ENCODE measurements at regions not wholly inside any gene's neighbourhood (a gene's known extent, or its start where the extent isn't known, plus 50 kb on each side); places are given as distances from the start of the nearest gene placed in this dataset.

GRCh38 chr7:25812086-25812850, 339.7 kb upstream of the NFE2L3 start:
- Mint-ChIP-seq H3K27me3 (peaks cover 29% of the 10 kb centered on the region), H3K36me3 (ENCODE audit: low read depth) (no peaks in the 10 kb centered on the region), H3K9me3 (peaks cover 5% of the 10 kb centered on the region), H3K4me3 (no peak overlapping the region), H3K27ac (no peak overlapping the region), H3K4me1 (no peaks in the 10 kb centered on the region)
- ATAC-seq (ENCODE audit: low read depth) (no peak), DNase-seq (no peak)
- POLR2A ChIA-PET: no interaction called here
- CTCF ChIA-PET: no interaction called here
- intact Hi-C loops (cut with micrococcal nuclease): no loop called here
- no peak for TF ChIP-seq CTCF (IDR thresholded peaks at IDR 0.05)

DNA sequence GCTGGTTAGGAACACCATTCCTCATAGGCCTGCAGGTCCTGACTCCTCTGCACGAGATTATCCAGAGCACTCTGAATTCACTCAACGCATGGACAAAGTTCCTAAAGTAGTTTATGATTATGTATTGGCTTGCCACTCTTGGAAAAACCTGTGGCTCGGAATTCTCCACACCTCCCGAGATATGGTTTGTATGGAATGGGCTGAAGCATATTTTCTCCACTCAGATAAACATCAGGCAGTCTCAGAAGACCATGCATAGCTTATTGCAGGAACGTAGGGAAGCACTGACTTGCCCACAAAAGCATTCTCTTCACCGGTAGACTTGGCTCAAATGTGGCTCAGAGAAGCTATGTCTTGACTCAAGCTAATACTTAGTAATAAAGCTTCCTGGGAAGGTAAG, 338.6 kb upstream of the NFE2L3 start:
- Mint-ChIP-seq H3K27ac (no peak overlapping the region), H3K9me3 (peaks cover 6% of the 10 kb centered on the region), H3K4me1 (no peaks in the 10 kb centered on the region), H3K27me3 (peaks cover 32% of the 10 kb centered on the region), H3K4me3 (no peak overlapping the region), H3K36me3 (ENCODE audit: low read depth) (no peaks in the 10 kb centered on the region)
- intact Hi-C loops (cut with micrococcal nuclease): no loop called here
- ChIA-PET POLR2A (no interaction called here), CTCF (no interaction called here)
- ATAC-seq (ENCODE audit: low read depth): no peak
- no peak for TF ChIP-seq CTCF (IDR thresholded peaks at IDR 0.05)
- DNase-seq: no peak

DNA sequence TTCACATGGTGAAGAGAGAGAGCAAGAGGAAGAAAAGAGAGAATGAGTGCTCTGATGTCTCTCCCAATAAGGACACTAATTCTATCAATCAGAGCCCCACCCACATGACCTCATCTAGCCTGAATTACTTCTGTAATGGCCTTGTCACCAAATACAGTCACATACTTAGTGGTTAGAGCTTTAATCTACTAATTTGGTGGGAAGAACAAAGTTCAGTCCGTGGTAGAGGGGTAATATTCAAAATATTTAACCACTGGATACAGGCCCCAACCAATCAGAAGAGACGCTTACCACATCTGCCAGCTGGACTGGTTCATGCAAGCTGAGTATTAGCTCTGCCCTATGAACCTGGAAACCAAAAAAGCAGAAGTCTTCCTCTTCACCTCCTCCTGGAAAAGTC, 336.3 kb upstream of the NFE2L3 start:
- Mint-ChIP-seq H3K4me1 (no peaks in the 10 kb centered on the region), H3K36me3 (ENCODE audit: low read depth) (no peaks in the 10 kb centered on the region), H3K4me3 (no peak overlapping the region), H3K27ac (no peak overlapping the region), H3K9me3 (peaks cover 6% of the 10 kb centered on the region), H3K27me3 (peaks cover 35% of the 10 kb centered on the region)
- CTCF ChIA-PET: no interaction called here
- DNase-seq: no peak
- no peak for ATAC-seq (ENCODE audit: low read depth)
- no peak for TF ChIP-seq CTCF (IDR thresholded peaks at IDR 0.05)
- POLR2A ChIA-PET: no interaction called here
- intact Hi-C loops (cut with micrococcal nuclease): no loop called here

- CTCF ChIA-PET: no interaction called here
- no peaks in the 10 kb centered on the region for H3K36me3 Mint-ChIP-seq (ENCODE audit: low read depth)
- no peak overlapping the region for H3K27ac Mint-ChIP-seq
- POLR2A ChIA-PET: no interaction called here
- peaks cover 6% of the 10 kb centered on the region for H3K9me3 Mint-ChIP-seq
- intact Hi-C loops (cut with micrococcal nuclease): no loop called here
- no peak overlapping the region for H3K4me3 Mint-ChIP-seq
- no peaks in the 10 kb centered on the region for H3K4me1 Mint-ChIP-seq
- H3K27me3 Mint-ChIP-seq: peaks cover 36% of the 10 kb centered on the region
- no peak for ATAC-seq (ENCODE audit: low read depth)
- DNase-seq: no peak
- TF ChIP-seq CTCF (IDR thresholded peaks at IDR 0.05): no peak
Observed at GRCh38 chr7:25820432-25821040, 331.5 kb upstream of the NFE2L3 start.

- intact Hi-C loops (cut with micrococcal nuclease): no loop called here
- Mint-ChIP-seq H3K36me3 (ENCODE audit: low read depth) (no peaks in the 10 kb centered on the region), H3K27ac (no peak overlapping the region), H3K4me3 (no peak overlapping the region), H3K27me3 (peaks cover 39% of the 10 kb centered on the region), H3K4me1 (no peaks in the 10 kb centered on the region), H3K9me3 (peaks cover 6% of the 10 kb centered on the region)
- TF ChIP-seq CTCF (IDR thresholded peaks at IDR 0.05): no peak
- DNase-seq (no peak), ATAC-seq (ENCODE audit: low read depth) (no peak)
- POLR2A ChIA-PET: no interaction called here
- CTCF ChIA-PET: no interaction called here
Observed at GRCh38 chr7:25821225-25821624, 330.8 kb upstream of the NFE2L3 start.
